Prostate gland (tissue), 2 donors: ENCODE measurements at regions not wholly inside any gene's neighbourhood (a gene's known extent, or its start where the extent isn't known, plus 50 kb on each side); places are given as distances from the start of the nearest gene placed in this dataset.
"Not testable (repeated sequence)": the region's sequence is repeated elsewhere in the genome, so short reads cannot be mapped to it uniquely, and the experiment has no call there.

Experiments
- DNase-seq: peaks from one replicate; pipeline ENCODE4 v3.0.0-alpha.2; 2019; ENCODE audit warnings: low spot score
- H3K27ac ChIP-seq, 2 donors: fragments of 200-600 bp; sonication (generic); 2 replicates each; pipeline ENCODE4 v1.5.1; 2017 to 2019
- H3K27me3 ChIP-seq: fragments of 200-600 bp; sonication (generic); replicated peaks from 2 replicates; pipeline ENCODE4 v1.5.1; 2019; ENCODE audit not compliant: insufficient read depth
- H3K36me3 ChIP-seq, 2 donors: fragments of 200-600 bp; sonication (generic); 1 replicate in 1 of 2; 2 replicates in 1 of 2; pipeline versions ENCODE4 v1.5.1 to v1.8.1; 2017 to 2019
- H3K4me1 ChIP-seq: fragments of 200-600 bp; sonication (generic); replicated peaks from 2 replicates; pipeline ENCODE4 v1.5.1; 2019
- H3K4me3 ChIP-seq, 2 donors: fragments of 200-600 bp; sonication (generic); 2 replicates each; pipeline ENCODE4 v1.5.1; 2017 to 2019
- H3K9me3 ChIP-seq: fragments of 200-600 bp; sonication (generic); 2 replicates; pipeline ENCODE4 v1.5.1; 2017
- CTCF ChIP-seq, 4 experiments: fragments of 200-600 bp in 2 of 4; fragments of 450-650 bp in 2 of 4; sonication (generic) in 2 of 4; IDR thresholded peaks; 1 replicate in 3 of 4; 2 replicates in 1 of 4; pipeline ENCODE4 v1.5.1; 2016 to 2019; ENCODE audit warnings: antibody characterized with exemption in 4 of 4, mild to moderate bottlenecking in 2 of 4, moderate library complexity in 2 of 4
- POLR2A ChIP-seq: fragments of 450-650 bp; IDR thresholded peaks from one replicate; pipeline ENCODE4 v1.6.1; 2016; ENCODE audit warnings: antibody characterized with exemption, mild to moderate bottlenecking
- POLR2AphosphoS5 ChIP-seq: sonication (generic); formaldehyde crosslinking; IDR thresholded peaks from one replicate; pipeline ENCODE4 v1.6.1; 2017; ENCODE audit warnings: antibody characterized with exemption
- WGBS: methylation state at CpG from one replicate; pipeline ENCODE4 v1.1.5; 2018; 5-methylcytosine and 5-hydroxymethylcytosine counted together
- intact Hi-C: fragments of 100-400 bp; cut with DNase I; formaldehyde crosslinking; loops from one replicate; pipeline ENCODE4 v1.14.2; 2022

GRCh38 chr10:91000985-91001384 lies 80.1 kb upstream of the ANKRD1 start:
- Histone ChIP-seq H3K36me3 (no peaks in the 10 kb centered on the region), H3K27me3 (peaks cover 2% of the 10 kb centered on the region), H3K9me3 (no peaks in the 10 kb centered on the region), H3K4me1 (no peaks in the 10 kb centered on the region), H3K27ac (no peak overlapping the region), H3K4me3 (no peak overlapping the region)
- no peak for DNase-seq
- intact Hi-C loops, result no loop called here
- WGBS, result 89% methylated on average over 1 of the region's 1 CpG
- no peak for TF ChIP-seq POLR2A
- TF ChIP-seq POLR2AphosphoS5, result no peak
- no peak for TF ChIP-seq CTCF (IDR thresholded peaks at IDR 0.05)

- H3K27ac ChIP-seq, result no peak overlapping the region
- H3K9me3 ChIP-seq, result no peaks in the 10 kb centered on the region
- H3K36me3 ChIP-seq, result no peaks in the 10 kb centered on the region
- intact Hi-C loops, result no loop called here
- DNase-seq, result no peak
- no peaks in the 10 kb centered on the region for H3K4me1 ChIP-seq
- no peak for TF ChIP-seq POLR2A
- TF ChIP-seq POLR2AphosphoS5, result no peak
- no peak for TF ChIP-seq CTCF (IDR thresholded peaks at IDR 0.05)
- no peak overlapping the region for H3K4me3 ChIP-seq
- H3K27me3 ChIP-seq, result peaks cover 2% of the 10 kb centered on the region
- WGBS, result 89% methylated on average over 3 of the region's 3 CpGs
These were observed 81.8 kb upstream of the ANKRD1 start for GRCh38 chr10:91002656-91003055.

- WGBS, result 89% methylated on average over 1 of the region's 1 CpG
- H3K27me3 ChIP-seq, H3K4me1 ChIP-seq, H3K27ac ChIP-seq, intact Hi-C loops, H3K36me3 ChIP-seq, H3K4me3 ChIP-seq, H3K9me3 ChIP-seq, DNase-seq: not testable (repeated sequence)
These were observed 82.5 kb upstream of the ANKRD1 start for GRCh38 chr10:91003379-91003778.

GRCh38 chr10:91005276-91005675 lies 84.4 kb upstream of the ANKRD1 start:
- H3K4me1 ChIP-seq, intact Hi-C loops, H3K36me3 ChIP-seq, H3K27ac ChIP-seq, H3K4me3 ChIP-seq, H3K27me3 ChIP-seq, DNase-seq, H3K9me3 ChIP-seq: not testable (repeated sequence)
- 76% methylated on average over 3 of the region's 3 CpGs for WGBS

GRCh38 chr10:91006001-91006751 lies 85.3 kb upstream of the ANKRD1 start:
- DNase-seq, result peak; percentile 53
- no peaks in the 10 kb centered on the region for H3K9me3 ChIP-seq
- H3K36me3 ChIP-seq, result no peaks in the 10 kb centered on the region
- whole genome bisulfite sequencing, result 29% methylated on average over 2 of the region's 2 CpGs
- TF ChIP-seq POLR2AphosphoS5 (peak; percentile 70), POLR2A (no peak), CTCF (IDR thresholded peaks at IDR 0.05) (peak; percentile 86 to 94 (median 90))
- no peak overlapping the region for H3K4me3 ChIP-seq
- intact Hi-C loops, result loop anchor here (2.0 kb wide), 1 partner anchor 245 kb away; no protein-coding TSS in a partner anchor
- H3K27me3 ChIP-seq, result peaks cover 2% of the 10 kb centered on the region
- H3K27ac ChIP-seq, result no peak overlapping the region
- no peaks in the 10 kb centered on the region for H3K4me1 ChIP-seq

- H3K27ac ChIP-seq, result no peak overlapping the region
- intact Hi-C loops, result loop anchor here (2.0 kb wide), 1 partner anchor 244 kb away; no protein-coding TSS in a partner anchor
These were observed 86.0 kb upstream of the ANKRD1 start for GRCh38 chr10:91006752-91007346.

More at GRCh38 chr10:91006752-91007346, 86.0 kb upstream of the ANKRD1 start:
- Histone ChIP-seq H3K9me3 (no peaks in the 10 kb centered on the region), H3K27me3 (peaks cover 2% of the 10 kb centered on the region), H3K4me1 (no peaks in the 10 kb centered on the region), H3K36me3 (no peaks in the 10 kb centered on the region), H3K4me3 (no peak overlapping the region)
- no peak for DNase-seq
- WGBS, result 68% methylated on average over 1 of the region's 1 CpG
- TF ChIP-seq POLR2A (no peak), CTCF (IDR thresholded peaks at IDR 0.05) (no peak), POLR2AphosphoS5 (no peak)
